Limb (tissue), 2 donors: ENCODE measurements at regions not wholly inside any gene's neighbourhood (a gene's known extent, or its start where the extent isn't known, plus 50 kb on each side); places are given as distances from the start of the nearest gene placed in this dataset.

ENCODE experiments used
- DNase-seq, 2 donors: peaks; one replicate each; pipeline ENCODE4 v3.0.0-alpha.2; 2016; ENCODE audit errors: extremely low spot score in 2 of 2

GRCh38 chr1:17877316-17877715 lies 122.2 kb downstream of the ACTL8 start:
- DNase-seq, result no peak

- peak in 1 of 2 donors; percentile 2 for DNase-seq
Measured at GRCh38 chr1:17877896-17878295, 122.8 kb downstream of the ACTL8 start.

GRCh38 chr1:17878837-17879236 lies 123.7 kb downstream of the ACTL8 start:
- DNase-seq, result peak in 1 of 2 donors; percentile 1

- DNase-seq, result no peak
Measured at GRCh38 chr1:17880449-17880848, 125.3 kb downstream of the ACTL8 start.

GRCh38 chr1:17881761-17882160 lies 126.6 kb downstream of the ACTL8 start:
- no peak for DNase-seq

GRCh38 chr1:17883136-17883535 lies 128.0 kb downstream of the ACTL8 start:
- DNase-seq, result no peak

GRCh38 chr1:17883662-17884395 lies 128.7 kb downstream of the ACTL8 start:
- DNase-seq, result no peak

GRCh38 chr1:17885663-17886320 lies 130.7 kb downstream of the ACTL8 start:
- no peak for DNase-seq

GRCh38 chr1:17886386-17886785 lies 131.3 kb downstream of the ACTL8 start:
- no peak for DNase-seq

GRCh38 chr1:17886838-17887441 lies 131.8 kb downstream of the ACTL8 start:
- DNase-seq, result no peak

- no peak for DNase-seq
Measured at GRCh38 chr1:17887661-17888371, 132.7 kb downstream of the ACTL8 start.

GRCh38 chr1:17890056-17890814 lies 135.1 kb downstream of the ACTL8 start:
- no peak for DNase-seq

- DNase-seq, result no peak
Measured at GRCh38 chr1:17890815-17891191, 135.7 kb downstream of the ACTL8 start.

GRCh38 chr1:17891205-17892110 lies 136.3 kb downstream of the ACTL8 start:
- DNase-seq, result no peak

- DNase-seq, result no peak
Measured at GRCh38 chr1:17892225-17892624, 137.1 kb downstream of the ACTL8 start.

GRCh38 chr1:17892851-17893250 lies 137.7 kb downstream of the ACTL8 start:
- DNase-seq, result no peak

GRCh38 chr1:17893891-17894631 lies 138.9 kb downstream of the ACTL8 start:
- DNase-seq, result no peak

- DNase-seq, result no peak
Measured at GRCh38 chr1:17895401-17895800, 140.3 kb downstream of the ACTL8 start.

GRCh38 chr1:17895986-17896385 lies 140.9 kb downstream of the ACTL8 start:
- no peak for DNase-seq

- DNase-seq, result no peak
Measured at GRCh38 chr1:17903386-17903785, 148.3 kb downstream of the ACTL8 start.
